Fibroblast of mammary gland (primary cell): ENCODE measurements at regions not wholly inside any gene's neighbourhood (a gene's known extent, or its start where the extent isn't known, plus 50 kb on each side); places are given as distances from the start of the nearest gene placed in this dataset.

Experiments used
- DNase-seq: peaks from one replicate; pipeline ENCODE4 v3.0.0-alpha.2; 2010; ENCODE audit warnings: low read depth
- H3K4me3 ChIP-seq: 2 replicates; pipeline ENCODE4 v1.5.1; 2011; ENCODE audit warnings: low read depth, mild to moderate bottlenecking, low read length, moderate library complexity; ENCODE audit not compliant: control insufficient read depth
- TF ChIP-seq, protein P1 (sequence below): conservative IDR thresholded peaks from 2 replicates; pipeline ENCODE4 v1.5.1; 2011; ENCODE audit warnings: low read depth, low read length, inconsistent platforms; ENCODE audit not compliant: control insufficient read depth, insufficient read depth

DNA sequence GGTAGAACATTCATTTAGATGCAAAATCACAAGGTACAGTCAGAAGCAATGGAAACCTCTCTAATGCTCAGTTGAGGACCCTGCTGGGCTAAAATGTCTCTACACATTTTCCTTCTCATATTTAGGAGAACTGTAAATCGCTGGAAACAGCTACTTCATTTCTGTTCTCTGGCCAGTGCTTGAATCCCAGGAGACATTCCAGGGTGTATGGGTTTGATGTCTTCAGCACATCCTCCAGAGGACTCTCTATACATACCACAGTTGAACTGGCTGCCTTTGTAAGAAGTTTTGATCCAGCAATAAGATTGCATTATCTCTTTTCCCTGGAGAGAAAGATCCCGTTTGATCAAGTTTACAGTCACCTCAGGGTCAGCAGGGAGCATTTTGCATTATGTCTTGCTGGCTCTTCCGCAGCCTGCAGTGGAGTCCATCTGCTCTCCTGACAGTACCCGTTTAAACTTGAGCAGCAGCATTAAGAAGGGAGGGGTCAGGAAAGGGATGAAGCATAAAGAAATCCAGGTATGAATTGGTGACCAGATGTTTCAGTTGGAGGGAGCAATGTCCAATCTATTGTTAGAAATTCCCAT, 676.0 kb downstream of the EPHA3 start:
- no peak for DNase-seq
- TF ChIP-seq, protein P1, sequence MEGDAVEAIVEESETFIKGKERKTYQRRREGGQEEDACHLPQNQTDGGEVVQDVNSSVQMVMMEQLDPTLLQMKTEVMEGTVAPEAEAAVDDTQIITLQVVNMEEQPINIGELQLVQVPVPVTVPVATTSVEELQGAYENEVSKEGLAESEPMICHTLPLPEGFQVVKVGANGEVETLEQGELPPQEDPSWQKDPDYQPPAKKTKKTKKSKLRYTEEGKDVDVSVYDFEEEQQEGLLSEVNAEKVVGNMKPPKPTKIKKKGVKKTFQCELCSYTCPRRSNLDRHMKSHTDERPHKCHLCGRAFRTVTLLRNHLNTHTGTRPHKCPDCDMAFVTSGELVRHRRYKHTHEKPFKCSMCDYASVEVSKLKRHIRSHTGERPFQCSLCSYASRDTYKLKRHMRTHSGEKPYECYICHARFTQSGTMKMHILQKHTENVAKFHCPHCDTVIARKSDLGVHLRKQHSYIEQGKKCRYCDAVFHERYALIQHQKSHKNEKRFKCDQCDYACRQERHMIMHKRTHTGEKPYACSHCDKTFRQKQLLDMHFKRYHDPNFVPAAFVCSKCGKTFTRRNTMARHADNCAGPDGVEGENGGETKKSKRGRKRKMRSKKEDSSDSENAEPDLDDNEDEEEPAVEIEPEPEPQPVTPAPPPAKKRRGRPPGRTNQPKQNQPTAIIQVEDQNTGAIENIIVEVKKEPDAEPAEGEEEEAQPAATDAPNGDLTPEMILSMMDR = no peak
- H3K4me3 ChIP-seq = no peak overlapping the region

DNA sequence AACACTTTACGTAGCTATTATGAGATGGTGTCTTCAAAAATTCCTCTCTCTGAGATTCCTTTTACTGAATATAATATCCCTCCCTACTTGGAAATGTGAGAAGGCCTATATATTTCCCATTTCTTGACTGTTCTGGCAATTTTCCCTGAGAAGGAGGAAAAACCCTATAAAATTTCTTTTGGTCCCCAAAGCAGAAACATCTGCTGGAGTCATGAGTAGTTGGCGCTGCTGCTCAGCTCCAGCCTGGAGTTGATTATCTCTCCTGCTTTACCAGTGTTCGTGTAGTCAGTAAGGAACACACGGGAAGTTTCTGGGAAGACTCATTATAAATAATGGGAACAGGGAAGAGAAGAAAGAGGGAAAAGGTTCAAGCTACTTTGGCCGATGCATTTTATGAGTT, 680.1 kb downstream of the EPHA3 start:
- no peak overlapping the region for H3K4me3 ChIP-seq
- DNase-seq = peak; percentile 4
- TF ChIP-seq, protein P1 = no peak

DNA sequence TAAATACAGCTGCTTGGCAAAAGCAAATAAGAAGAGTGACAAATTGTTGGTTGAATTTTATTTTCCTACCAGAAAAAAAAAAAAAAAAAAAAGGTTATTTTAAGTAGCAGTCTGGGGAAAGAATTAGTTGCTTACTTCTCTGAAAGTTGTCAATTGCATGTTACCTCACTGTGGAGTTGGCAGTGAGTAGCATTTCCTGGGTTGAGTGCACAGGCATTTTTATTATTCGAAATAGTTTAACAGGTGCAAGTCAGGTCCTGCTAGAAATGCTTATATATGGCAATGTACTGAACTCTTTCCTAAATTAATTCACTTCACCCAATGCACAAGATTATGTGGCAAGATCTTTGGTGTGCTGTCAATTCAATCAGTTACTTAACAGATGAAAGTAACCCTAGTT, 680.6 kb downstream of the EPHA3 start:
- DNase-seq = no peak
- TF ChIP-seq, protein P1 = no peak
- no peak overlapping the region for H3K4me3 ChIP-seq

DNA sequence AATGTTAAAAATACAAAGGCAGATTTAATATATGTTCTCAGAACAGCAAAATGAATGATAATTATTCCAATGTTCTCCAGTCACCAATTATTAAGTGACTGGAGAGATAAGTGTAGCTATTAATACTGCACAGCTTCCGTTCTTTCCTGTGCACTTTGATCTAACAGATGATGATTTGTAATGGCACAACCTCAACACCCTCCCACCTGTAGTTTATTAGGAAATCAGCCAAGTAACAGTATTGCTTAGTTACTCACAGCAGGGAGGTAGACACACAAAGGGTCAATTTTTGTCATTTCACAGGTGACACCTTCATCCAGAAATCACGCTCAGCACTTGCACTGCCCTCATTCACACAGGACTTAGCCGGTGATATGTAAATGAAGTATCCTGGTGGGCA, 688.1 kb downstream of the EPHA3 start:
- TF ChIP-seq, protein P1 = no peak
- H3K4me3 ChIP-seq = no peak overlapping the region
- no peak for DNase-seq

DNA sequence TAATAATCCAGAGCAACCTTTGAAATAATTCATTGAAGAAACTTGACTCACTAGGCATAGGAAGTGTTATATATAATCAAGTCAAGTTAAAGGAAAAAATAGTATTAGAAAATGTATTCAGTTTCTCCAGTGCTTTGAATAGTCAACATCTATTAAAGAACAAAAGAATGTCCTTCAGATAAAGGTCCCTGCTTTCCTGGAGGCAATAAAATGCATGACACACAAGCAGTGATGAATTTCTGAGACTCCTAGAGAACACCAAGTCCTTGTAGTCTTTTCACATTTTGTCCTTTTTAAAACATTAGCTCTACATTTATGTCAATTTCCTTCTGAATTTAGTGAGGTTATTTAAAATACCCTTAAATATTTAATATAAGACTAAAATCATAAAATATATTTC, 695.5 kb downstream of the EPHA3 start:
- no peak for DNase-seq
- TF ChIP-seq, protein P1 = no peak
- no peak overlapping the region for H3K4me3 ChIP-seq

DNA sequence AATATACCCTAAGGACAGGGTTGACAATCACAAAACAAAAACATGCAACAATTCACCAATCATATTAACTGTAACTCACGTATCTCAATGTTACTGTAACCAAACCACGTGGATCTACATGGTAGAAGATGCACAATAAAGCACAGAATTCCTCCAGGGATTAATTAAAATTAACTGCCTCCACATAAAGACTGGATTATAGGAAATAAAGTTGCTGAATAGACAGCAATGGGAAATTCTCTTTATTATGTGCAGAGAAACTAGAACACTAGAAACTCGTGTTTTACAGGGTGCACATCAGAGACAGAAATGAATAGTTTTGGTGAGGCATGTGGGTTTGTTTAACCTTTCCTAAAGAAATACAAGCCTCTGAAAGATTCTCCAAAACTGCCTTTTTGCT, 696.3 kb downstream of the EPHA3 start:
- H3K4me3 ChIP-seq = no peak overlapping the region
- TF ChIP-seq, protein P1 = no peak
- no peak for DNase-seq

DNA sequence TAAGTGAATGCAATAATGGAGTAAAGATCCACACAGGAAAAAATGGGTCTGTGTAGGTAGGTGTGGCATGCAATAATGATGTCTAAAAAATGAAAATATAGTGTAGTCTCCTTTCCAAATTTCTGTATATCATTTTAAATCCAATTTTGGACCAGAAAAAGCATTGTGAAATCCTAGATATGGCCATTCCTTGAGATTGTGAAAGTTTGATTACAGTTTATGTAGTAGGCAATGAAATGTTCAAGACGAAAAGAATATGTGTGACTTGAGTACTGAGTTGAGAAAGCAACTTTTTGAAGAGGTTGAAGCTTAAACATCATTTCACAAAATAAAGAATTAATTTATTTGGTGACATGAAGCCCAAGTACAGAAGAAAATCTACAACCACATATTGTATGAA, 698.7 kb downstream of the EPHA3 start:
- no peak overlapping the region for H3K4me3 ChIP-seq
- DNase-seq = no peak
- TF ChIP-seq, protein P1 = no peak
